HG02981 (cell line): ENCODE measurements at regions not wholly inside any gene's neighbourhood (a gene's known extent, or its start where the extent isn't known, plus 50 kb on each side); places are given as distances from the start of the nearest gene placed in this dataset.
"Not testable (repeated sequence)": the region's sequence is repeated elsewhere in the genome, so short reads cannot be mapped to it uniquely, and the experiment has no call there.

ENCODE experiments used
- ATAC-seq: cut with Tn5 transposase; IDR thresholded peaks from one replicate; pipeline ENCODE4 v1.9.1; 2021; ENCODE audit warnings: mild to moderate bottlenecking, moderate library complexity; ENCODE audit not compliant: unreplicated experiment

DNA sequence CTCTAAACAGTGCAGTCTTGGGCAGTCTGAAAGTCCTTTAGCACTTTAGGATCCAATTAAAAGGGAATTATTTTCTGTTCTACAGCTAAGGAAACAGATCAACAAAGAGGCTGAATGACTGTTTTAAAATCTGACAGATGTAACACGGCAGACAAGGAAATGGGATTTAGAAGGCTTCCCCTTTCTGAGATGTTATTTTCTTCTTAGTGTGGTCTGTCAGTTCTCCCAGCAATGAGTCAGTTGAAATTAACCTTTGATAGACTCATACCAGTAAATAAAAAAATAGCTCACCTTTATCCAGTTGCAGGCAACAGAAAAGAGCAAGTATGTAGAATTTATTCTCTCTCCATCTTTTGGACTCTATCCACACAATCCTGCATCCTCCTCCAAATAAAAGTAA lies 98.1 kb downstream of the NEDD1 start:
- no peak for ATAC-seq

DNA sequence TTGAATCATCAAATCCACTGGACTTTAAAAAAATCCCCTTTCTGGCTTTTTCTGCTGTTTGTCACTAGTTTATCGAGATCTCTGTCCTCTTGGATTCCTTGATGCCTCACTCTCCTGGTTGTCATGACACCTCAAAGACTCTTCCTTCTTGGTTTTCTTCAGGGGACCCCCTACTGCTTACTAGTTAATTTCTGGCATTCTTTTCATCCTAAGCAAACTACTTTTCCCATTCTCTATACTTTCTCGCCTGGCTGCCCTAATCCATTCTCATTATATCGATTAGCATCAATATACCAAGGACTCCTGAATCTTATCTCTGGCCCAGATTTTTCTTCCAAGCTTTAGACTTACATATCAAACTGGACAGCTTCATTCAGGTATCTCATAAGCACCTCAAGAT lies 98.6 kb downstream of the NEDD1 start:
- no peak for ATAC-seq

DNA sequence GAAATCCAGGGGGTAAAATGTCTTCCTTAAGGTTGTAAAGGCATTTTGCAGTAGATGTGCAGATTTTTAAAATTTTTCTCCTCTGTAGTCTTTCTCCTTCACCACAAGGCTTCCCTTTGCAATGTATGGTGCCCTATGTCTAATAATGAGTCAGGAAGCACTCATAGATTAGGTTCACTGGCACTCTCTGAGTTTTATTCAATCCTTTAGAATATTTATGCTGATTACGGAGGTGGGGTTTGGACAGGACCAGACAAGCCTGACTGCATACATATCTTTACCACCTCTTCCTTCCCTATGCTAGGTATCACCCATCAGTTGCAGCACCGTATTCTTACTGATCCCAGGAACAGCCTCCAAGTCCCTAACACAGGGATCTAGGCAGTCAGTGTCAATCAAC lies 99.5 kb downstream of the NEDD1 start:
- no peak for ATAC-seq

DNA sequence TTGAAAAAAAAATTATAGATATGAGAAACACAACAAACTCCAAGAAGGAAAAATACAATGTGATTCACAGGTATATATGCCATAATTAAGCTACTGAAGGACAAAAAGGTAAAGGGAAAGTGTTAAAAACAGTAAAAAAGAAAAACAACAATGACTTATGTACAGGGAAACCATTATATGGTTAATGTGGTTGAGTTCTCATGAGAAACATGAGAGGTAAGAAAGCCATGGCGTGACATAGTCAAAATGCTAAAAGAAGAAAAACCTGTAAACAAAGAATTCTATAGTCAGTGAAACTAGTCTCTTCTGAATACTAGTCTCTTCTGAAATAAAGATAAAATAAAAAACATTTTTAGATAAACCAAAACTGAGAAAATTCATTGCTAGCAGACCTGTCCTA lies 109.1 kb downstream of the NEDD1 start:
- ATAC-seq: no peak

DNA sequence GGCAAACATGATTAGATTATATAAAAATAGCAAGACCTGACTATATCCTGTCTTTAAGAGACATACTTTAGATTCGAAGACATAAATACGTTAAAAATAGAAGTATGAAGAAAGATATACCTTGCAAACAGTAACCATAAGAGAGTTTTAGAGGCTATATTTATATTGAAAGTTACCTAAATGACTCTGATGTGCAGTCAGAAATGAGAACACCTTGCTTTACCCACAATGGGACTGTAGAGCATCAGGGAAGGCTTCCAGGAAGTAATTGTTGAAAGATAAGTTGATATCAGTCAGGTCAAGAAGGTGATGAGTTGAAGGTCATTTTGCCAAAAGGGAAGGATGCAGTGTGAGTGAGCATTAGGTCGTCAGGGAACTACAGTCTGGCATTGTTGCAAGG lies 110.2 kb downstream of the NEDD1 start:
- ATAC-seq: no peak

DNA sequence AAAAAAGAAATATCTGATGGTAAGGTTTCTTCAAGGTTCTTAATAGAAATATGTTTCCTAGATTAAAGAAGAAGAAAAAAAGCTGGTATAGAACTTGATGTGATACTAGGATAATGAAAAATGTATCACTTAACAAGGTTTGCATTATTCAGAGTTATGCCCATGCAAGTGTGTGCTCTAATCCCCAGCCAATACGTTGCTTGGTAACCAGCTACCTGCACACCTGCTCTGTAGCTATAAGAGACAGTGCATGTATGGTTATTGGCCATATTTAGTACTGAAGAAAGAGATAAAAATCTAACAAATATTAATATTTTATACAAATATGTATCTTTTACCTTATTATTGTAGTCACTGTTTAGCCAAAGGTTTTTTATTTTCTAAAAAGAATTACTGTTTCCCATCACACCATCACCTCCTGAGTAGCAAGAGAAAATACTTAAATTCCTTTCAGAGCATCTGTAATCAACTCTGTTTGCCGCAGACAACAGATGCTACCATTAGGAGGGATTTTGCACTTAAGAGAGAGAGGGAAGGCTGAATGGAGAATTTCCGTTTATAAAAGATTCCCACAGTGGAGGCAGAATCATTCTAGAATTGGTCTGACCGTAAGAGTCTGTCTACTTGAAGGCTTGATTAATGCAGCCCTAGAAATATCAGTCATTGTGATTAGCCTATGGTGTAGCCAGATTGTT lies 115.6 kb downstream of the NEDD1 start:
- ATAC-seq: no peak

DNA sequence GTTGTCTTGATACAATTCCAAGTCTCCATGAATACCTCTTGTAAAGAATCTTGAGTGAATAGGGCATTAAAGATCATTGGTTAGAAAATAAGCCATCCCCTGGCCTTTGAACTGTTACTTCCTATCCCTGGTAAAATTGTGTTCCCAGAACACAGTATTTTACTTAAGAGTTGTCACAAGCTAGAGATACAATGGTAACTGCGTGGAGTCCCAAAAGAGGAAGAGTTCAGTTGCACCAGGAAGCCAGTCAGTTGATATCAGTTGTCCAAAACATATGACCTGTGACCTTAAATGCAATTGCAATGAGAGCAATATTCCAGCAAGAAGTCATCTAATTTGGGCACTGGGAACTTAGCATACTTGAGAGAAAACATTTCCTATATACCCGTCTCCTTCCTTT lies 117.3 kb downstream of the NEDD1 start:
- ATAC-seq: no peak

DNA sequence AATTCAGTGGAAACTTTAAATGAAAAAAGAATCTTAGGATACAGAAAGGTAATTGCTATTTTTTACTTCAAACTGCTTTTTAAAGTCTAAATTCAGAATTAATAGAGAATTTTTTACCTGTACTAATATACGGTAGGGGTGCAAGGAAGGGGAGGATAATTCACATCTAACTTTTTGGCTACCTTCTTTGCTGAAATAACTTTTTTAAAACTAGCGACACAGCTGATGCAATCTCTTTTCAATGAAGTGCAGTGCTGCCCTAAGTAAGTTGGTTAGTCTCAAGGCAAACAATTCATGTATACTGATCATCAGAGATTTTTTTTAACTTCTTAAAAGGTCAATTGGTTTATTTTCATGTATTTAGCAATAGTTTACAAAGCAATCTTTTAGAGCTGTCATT lies 119.8 kb downstream of the NEDD1 start:
- ATAC-seq: no peak

DNA sequence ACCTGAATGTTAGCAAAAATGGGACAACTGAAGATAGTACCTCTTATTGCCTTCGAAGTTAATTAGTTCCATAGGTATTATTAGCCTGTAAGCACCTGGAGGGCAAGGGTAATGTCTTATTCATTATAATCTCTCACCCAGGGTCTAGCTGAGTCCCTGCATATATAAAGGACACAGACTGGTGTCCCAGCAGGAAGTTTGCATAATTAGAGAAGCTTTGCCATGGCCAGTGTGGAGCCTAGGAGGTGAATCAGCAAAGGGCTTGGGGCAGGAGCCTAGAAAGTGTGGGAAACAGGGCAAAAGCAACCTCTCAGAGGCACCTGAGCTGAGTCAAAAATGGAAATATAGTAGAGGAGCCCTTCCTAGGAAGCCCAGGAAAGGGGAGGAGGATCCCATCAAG lies 120.4 kb downstream of the NEDD1 start:
- ATAC-seq: no peak

DNA sequence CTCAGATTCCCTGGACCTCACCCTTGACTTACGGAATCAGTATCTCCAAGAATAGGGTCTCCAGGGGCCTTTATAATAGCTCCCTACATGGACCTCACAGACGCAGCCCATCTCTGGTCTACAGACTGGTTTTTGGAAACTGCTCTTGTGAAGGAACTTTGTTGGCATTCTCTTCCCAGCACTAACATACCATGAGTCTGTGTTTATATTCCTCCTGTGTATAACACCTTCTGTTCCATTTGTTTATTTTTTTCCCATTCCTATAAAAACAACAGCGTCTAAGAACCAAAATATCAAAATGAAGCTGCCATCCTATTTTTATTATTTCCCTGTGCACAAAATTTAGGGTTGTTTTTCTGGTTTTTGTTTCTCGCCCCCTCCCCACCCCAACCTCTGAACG lies 131.1 kb downstream of the NEDD1 start:
- ATAC-seq: no peak

DNA sequence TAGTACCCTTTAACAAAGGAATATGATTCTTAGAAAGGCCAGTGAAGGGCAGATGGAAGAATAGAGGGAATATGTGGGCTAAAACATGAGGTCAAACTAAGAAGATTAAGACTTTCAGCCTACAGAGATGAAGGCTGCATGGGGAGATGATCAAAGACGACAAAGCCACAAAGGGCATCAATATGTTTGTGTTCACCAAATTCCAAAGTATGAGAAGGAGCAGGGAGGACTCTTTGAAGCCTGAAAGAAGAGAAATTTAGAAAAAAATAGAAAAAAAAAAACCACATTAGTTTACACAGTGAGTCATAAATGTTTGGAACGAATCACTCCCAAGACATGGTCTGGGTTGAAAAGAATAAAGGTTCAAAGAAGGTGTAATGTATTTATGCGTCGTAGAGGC lies 131.8 kb downstream of the NEDD1 start:
- ATAC-seq: no peak

DNA sequence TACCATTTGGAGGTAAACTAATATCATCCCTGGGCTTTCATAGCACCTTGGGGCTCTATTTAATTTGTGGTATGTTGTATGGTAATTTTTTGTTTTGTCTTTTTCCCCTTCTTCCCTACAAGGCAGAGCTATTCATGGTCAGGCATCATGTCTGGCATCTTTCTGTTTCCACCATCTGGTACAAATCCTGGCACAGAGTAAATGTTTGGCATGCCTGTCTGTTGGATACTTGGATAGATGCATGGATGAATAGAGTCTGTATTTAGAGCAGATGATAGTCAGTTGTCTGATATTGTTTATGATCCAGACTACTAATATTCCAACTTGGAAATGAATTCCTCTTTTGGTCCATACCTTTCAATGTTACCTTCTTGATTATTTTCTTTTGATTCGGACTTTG lies 139.8 kb downstream of the NEDD1 start:
- no peak for ATAC-seq

DNA sequence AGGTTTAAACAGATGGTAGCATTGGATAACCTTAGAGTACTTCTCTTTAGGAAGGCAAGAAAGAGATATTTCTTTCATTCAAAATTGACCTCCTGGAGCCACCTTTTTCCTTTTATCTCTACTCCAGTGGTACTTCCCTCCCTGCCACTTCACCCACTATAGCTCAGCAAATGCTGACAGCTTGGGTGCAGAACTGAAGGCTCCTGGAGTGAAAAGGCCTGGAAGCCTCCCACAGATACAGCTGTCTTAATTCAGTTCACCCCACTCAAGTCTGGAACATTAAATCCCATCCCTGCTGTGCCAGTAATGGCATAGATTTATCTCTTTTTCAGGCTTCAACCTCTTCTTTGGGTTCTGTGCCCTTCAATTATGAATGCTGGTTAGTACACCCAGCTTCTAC lies 140.3 kb downstream of the NEDD1 start:
- no peak for ATAC-seq

DNA sequence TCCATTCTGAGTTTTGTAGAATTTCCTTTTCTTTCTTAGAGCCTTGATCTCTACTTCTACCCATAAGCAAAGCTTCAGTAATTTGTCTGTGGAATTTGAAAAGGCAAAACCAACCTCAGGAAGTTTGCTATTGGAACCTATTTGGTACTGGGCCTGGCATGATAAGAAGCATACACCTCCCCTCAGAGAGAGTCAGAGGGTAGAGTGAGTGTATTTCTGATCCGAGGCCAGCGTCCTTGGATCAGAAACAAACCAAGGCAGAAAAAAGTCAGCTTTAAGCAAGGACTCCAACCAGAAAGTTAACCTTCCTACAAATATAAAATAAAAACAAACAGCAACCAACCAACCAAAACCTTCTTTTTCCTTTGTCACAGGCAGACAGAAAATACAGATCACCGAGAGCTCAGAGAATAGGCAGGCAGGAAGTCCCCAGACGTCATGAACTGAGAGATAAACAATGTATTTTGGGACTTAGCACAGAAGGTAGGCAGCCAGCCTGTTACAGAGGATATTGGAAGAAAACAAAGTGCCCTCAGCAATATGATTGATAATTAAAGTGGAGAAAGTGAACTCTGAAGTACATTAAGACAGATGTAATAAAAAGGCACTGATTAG lies 141.5 kb downstream of the NEDD1 start:
- ATAC-seq: no peak

DNA sequence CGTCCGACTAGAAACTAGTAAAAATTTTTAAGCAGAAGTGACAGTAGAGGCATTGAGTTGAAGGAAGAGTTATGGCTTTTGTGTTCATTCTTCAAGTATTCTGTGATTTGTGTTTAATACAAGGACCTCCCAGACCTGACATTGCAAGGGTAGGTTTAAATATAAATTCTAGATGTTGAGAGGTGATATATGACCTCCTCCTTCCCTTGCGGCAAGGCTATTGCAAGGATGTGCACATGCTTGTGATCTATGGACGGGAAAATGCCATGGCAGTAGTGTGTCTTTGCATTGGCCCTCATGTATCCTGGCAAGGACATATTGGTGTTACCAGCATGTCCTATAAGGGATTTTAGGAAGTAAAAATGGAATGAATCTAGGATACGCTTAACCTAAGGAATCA lies 143.5 kb downstream of the NEDD1 start:
- ATAC-seq: no peak

DNA sequence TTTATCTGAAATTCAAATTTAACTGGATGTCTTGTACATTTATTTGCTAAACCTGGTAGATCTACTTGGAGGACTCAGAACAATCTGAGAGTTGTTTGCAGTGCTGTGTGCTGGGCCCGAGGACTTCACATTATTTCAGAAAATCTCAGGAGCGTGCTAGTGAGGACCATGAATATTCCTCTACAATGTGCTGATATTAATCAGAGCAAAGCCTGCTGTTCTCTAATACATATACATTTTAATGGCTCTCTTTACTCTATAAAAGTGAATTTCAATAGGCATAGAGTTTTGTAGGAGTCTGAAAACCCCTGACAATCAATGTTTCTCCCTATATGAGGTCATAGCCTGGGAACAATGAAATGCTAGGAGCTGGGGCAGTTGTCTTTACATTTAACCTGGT lies 144.3 kb downstream of the NEDD1 start:
- ATAC-seq: no peak

DNA sequence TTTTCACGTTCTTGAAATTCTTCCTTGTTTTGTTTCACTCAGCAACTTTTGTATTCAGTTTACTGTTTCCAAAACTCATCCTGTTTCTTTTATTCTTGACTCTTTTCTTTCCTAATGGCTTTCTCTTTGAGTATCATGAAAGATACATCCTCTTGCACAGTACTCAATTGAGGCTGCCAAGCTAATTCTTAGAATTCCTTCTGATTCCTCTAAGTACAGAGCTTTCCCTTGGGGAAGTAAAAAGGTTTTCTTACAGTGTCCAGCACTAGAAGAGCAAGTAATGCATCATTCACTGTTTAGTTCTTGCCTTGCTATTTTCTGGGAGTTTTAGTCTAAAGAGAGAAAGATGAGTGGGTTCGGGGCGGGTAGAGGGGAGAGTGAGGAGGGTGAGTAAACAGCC lies 154.1 kb downstream of the NEDD1 start:
- ATAC-seq: no peak

DNA sequence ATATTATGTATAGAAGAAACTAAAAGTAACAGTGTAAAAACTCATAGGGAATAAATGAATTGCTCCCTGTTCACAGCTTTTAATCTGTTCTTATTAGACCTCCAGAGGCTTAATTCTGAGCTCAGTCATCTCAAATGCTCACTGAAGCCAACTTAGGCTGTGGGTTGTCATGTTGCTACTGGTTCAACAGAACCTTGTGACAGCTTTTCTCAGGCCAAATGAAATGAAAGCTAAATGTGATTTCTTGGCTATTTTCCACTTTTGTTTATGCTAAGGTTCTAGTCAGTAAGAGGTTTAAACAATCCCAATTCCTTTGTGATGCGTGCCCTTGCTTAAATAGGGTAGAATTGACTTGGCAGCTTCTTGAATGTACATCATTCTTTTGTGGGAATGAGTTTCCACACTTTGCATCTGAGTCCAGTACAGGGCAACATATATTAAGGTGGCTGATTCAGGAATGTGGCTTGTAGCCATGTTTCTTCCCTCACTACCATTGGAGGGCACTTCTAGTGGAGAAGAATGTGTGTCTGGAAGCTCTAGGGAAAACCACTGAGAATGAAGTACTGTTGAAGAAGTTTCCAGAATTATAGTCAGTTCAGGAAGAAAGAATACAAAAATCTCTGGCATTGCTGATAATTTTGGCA lies 156.4 kb downstream of the NEDD1 start:
- ATAC-seq: no peak

DNA sequence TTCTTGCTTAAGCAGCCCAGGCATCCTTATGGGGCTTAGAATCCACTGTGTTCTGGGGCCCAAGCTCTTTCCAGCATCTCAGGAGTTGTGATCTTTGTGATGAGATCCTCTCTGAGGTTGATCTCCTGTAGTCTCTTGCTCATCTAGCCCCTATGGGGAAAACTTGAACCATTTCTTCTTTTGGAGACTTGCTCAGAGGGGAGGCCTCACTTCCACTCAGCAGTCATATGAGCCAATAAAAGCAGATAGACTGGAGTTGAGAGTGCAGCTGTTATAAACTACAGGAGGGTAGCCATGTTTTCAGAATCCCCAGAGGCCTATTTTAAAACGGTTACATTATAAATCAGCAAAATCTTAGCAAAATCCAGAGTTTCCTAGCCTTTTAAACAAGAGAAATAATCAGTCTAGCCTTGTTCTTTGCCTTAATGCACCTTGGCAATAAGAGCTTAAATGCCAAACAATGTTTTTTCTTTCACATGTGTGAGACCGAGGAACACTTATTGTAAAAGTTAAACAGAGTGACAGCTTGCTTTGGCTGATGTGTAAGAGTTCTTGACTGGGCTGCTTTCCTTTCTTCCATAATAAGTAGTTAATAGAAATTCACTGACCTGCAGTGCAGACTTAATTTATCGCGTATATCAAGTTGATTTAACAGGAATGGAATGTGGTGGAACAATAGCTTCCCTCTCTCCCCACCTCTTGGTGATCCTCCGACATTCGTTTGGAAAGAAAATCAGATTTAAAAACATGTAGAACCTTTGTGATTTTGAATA lies 168.3 kb downstream of the NEDD1 start:
- no peak for ATAC-seq

DNA sequence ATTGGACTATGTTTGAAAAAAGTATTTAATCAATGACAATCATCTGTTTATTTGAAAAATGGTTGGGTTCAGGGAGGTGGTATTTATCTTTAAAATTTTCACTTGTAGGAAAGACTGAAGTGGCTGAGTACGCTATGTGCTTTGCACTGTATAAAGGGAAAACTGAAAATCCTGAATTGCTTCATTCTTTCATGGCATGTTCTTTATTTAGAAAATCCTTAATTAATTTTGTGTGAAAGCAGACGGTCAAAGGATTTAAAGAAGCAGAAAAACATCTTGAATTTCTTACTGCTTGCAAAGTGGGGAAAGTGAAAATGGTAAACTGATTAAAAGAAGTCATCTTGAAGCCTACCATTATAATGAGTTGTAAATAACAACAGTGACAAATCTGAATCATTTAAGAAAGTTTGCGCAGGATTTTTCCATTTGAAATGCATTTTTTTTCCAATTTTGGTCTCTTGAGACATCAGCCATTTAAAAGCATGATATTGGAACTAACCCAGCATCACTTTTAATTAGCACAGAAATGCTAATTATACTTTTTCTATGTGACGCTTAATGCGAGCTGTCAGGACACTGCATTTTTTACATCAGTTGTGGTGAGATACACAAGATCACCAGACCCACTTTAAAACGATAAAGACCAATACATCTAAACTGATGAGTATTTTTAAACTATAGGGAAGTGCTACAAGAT lies 169.0 kb downstream of the NEDD1 start:
- no peak for ATAC-seq

DNA sequence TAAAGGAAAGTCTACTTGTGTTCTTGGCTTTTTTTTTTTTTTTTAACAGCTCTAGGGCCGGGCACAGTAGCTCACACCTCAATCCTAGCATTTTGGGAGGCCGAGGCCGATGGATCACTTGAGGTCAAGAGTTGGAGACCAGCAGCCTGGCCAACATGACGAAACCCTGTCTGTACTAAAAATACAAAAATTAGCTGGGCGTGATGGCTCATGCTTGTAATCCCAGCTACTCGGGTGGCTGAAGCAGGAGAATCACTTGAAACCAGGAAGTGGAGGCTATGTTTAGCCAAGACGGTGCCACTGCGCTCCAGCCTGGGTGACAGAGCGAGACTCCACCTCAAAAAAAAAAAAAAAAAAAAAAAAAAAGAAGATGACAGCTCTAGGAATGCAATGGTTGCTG lies 169.9 kb downstream of the NEDD1 start:
- ATAC-seq: not testable (repeated sequence)
